HG03196 (cell line): ENCODE measurements at regions not wholly inside any gene's neighbourhood (a gene's known extent, or its start where the extent isn't known, plus 50 kb on each side); places are given as distances from the start of the nearest gene placed in this dataset.

Experiments used
- ATAC-seq: cut with Tn5 transposase; IDR thresholded peaks from one replicate; pipeline ENCODE4 v1.9.1; 2021; ENCODE audit not compliant: unreplicated experiment

DNA sequence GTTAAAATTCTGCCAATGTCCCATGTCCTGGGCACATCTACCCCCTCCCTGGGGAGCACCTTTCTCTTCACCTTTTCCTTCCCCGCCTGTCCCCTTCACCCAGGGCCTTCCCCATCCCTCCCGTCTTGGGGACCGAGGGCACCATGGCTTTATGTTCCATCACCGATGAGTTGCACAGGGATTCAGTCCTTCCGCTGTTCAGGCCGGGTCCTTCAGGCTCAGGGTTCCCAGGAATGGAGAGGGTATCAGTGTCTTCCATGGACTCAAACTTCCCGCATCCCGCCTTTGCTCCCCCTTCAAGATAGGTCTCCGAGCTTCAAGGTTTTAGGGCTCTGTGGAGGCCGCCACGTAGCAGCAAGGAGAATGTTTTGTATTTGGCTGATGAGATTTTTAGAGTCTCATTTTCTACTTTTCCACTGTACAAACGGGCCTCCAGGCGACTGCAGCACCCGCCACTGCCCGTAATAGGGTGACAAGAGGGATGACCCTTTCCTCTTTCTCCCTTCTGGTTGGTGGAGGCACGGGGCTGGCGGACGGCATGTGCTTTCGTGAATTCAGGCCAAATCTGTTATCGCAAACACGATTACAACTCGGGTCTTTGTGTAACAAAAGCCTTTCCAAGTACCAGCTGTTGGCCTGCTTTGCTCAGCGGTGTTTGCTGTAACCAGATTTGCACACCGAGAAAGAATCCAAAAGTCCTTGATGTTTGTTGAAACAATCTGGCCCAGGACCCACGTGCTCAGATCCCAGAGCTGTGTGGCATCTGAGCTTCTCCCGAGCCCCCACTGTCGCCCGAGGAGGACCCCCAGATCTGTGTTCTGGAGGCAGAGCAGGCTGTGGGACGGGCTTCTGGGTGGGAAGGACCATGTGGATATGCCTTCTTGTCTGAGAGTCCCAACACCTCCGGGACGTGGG is 236.3 kb downstream of the SEC14L1 start:
- ATAC-seq, result no peak

DNA sequence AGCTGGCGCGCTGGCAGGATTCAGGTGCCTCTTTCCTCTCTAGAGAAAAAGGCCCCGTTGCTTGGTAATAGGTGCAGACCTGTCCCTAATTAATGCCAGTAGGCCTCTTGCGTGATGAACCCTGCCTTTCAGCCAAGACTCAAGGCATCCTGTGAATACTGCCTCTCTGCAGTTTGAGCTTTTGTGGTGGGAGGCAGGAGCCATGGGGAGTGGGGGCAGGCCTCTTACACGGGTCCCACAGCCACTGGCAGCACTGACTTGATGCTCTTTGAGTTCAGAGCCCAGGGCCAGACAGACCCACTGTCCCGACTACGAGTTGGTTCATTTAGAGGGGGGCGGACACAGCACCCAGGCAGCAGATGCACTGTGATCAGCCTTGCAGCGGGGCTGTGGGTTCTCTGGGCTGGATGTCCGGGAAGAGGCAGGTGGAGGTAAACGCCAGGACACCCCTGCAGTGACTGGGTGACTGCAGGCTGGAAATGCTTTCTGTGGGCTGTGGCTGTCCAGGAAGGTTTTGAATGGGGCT is 237.0 kb downstream of the SEC14L1 start:
- no peak for ATAC-seq

DNA sequence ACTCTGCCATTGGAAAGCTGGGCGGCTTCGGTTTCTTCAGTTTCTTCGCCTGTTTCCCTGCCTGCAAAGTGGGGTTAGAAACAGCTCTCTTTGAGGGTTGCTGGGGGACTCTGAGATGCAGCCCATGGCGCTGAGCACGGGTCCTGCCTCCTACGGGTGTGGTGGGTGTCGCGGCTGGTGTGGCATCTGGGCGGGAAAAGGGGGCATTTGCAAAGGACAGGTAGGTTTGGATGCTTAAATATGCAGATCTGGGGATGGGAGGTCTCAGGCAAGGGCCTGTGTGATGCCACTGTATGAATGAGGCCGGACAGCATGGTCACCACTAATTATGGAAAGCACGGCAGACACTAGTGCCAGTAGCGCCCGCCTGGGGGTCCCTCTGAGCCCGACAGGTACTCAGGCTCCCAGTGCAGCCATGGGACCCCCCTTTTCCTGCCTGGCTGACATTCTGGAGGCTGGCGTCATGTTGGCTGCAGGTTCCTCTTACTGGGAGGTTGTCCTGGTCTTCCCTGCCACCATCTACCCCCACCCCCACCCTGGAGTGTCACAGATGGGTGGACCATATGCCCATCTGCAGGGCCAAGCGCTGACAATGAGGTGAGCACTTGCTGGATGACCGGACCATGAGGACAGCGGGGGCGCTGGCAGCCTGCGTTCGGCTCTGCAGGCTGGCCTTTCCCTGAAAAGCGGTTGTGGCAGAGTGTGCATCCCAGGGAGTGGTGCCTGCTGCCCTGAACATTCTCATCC is 237.7 kb downstream of the SEC14L1 start:
- ATAC-seq, result no peak

DNA sequence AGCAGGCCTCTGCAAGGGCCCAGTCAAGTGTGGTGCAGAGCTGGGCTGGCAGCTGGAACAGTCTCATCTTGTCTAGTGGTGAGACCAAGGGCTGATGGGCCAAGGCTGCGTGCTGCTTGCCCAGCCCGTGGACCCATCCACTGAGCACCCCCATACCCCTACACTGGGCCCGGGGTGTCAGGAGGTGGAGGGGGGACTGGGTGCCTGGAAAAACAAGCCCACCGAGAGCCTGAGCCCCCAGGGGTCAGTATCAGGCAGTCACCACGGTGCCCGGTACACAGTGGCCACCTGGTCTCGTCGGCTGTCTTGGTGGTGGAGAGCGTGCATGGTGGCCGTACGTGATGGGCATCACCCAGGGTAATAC is 238.3 kb downstream of the SEC14L1 start:
- no peak for ATAC-seq

DNA sequence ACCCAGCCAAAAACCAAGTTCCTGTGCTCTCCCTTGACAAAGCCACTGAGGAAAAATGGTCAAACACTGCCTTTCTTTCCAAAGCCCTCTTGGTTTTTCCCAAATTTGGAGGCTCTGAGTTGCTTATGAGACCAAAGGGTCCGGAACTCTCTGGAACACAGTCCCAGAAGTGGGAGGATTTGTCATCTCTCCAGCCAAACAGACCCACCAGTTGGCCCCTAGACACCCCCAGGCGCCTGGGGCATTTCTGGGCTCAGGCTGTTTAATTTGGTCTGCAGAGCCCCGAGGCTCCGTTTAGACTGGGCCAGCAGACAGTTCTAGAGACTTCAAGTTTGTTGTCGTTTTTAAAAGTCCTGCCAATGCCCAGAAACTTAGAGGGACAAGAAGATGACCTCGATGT is 239.1 kb downstream of the SEC14L1 start:
- no peak for ATAC-seq

DNA sequence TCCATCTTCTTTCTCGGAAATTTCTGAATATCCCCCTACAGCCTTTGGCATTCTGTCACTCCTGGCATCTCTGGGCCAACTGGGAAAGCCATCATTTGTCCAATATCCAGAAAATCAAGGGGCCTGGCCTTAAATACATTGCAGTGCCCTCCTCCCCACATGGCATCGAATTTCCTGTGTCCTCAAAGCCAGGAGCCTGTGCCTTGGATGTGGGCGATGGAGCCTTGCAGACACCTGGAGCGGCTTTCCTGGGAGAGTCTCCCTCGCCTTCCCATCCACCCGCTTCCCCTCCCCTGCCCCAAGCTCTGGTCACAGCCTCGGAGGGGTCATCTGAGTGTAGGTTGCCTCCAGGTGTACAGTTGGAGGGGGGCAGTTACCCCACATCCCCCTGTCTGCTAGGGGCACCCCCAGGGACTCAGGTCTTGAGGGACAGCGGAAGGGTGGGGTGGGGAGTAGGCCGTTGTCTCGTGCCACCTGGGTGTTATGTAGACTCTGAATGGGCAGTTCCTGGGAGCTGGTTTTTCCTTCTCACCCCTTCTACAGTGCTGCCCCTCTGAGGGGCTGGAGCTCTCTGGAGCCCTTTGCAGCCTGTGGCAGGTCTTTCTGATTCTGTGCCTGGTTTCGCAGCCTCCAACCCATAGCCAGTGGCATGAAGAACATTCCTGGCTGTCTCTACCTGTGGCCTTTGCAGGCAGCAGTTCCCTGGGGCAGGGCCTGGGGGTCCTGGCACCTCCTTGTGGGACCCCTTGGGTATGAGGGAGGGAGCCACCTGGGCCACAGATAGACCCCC is 239.8 kb downstream of the SEC14L1 start:
- ATAC-seq, result no peak

GRCh38 chr17:77381185-77381700 is 240.5 kb downstream of the SEC14L1 start:
- ATAC-seq, result no peak

- no peak for ATAC-seq
These were observed 241.0 kb downstream of the SEC14L1 start for GRCh38 chr17:77381731-77382130.

- no peak for ATAC-seq
These were observed 241.7 kb downstream of the SEC14L1 start for GRCh38 chr17:77382356-77382911.

GRCh38 chr17:77382966-77383612 is 242.3 kb downstream of the SEC14L1 start:
- no peak for ATAC-seq

- ATAC-seq, result no peak
These were observed 243.1 kb downstream of the SEC14L1 start for GRCh38 chr17:77383613-77384608.

GRCh38 chr17:77385750-77386501 is 245.2 kb downstream of the SEC14L1 start:
- ATAC-seq, result no peak

DNA sequence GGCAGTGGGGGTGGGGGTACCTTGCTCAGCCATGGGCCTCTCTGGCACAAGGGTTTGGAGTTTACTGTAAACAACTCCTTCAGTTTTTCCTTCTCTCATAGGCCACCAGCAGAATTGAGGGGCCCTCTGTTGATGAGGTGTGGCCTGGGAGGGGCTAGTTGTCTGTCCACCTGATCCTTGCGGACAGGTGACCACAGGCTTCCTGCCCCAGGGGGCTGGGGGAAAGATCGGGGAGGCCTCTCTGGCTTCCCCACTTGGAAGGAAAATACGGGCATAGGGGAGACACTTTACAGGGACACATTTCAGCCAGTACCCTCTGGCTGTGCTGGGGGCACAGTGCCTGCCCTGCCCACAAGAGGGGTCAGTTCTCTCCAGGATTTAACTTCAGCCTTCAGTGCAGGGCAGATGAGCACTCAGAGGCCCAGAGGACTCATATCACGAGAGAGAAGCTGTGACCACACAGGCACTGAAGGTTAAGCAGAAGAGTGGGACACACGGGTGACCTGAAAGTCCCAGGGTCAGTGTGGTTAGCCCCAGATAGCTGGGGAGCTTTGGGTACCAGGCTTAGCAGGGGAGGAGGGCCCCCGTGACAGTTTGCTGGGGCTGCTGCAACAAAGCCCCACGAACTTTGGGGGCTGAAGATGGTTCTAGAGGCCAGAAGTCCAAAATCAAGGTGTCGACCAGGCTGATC is 245.9 kb downstream of the SEC14L1 start:
- ATAC-seq, result no peak

- ATAC-seq, result no peak
These were observed 247.1 kb downstream of the SEC14L1 start for GRCh38 chr17:77387891-77388290.

DNA sequence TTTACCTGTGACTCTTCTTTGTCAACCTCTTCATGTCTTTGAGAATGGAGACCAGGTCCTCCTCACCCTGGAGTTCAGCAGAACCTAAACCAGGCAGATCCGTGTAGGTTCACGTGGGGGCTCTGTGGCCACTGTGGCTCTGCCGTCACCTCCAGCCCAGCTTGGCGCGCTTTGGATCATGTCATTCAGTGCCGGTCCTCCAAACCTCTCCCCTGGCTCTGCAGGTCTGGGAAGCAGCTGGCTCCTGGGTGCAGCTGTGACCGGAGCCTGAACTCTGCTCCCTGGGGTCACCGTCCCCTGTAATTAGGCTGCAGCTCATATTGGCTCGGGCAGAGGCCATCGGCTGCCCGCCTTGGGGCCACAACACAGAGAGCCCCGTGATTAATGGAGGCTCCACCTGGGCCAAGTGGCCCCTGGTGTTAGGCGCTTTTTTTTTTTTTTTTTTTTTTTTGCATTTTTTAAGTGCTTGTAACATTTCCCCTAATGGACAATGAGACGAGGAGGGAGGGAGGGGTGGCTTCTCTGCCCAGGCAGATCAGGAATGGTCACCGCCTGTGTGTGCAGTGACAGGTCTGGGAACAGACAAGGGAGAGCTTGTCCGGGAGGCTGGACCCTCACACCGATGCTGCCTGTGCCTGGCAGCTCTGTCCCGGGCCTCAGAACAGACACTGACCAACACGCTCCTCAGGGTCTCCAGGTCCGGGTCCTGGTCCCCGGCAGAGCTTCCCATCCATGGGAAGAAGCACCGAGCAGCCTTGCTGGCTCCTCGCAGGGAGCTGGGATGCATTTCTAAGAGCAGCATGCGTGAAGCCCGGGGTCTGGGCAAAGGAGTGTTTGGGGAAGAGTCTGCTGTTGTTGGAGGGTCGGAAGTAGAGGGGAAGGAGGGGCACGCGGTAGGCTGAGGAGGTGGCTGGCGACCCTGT is 247.9 kb downstream of the SEC14L1 start:
- no peak for ATAC-seq

- ATAC-seq, result no peak
These were observed 250.1 kb downstream of the SEC14L1 start for GRCh38 chr17:77390870-77391269.
